ENCODE measurements at regions not wholly inside any gene's neighbourhood (a gene's known extent, or its start where the extent isn't known, plus 50 kb on each side); places are given as distances from the start of the nearest gene placed in this dataset.
"Not testable (repeated sequence)": the region's sequence is repeated elsewhere in the genome, so short reads cannot be mapped to it uniquely, and the experiment has no call there.

- not testable (repeated sequence) for DNase-seq (ENCODE audit: low read depth)
These were observed 74.4 kb upstream of the RTN4 start for GRCh38 chr2:55124682-55125081.

GRCh38 chr2:55123851-55124269 is 73.6 kb upstream of the RTN4 start:
- no peak for DNase-seq (ENCODE audit: low read depth)

GRCh38 chr2:55120634-55121359 is 70.5 kb upstream of the RTN4 start:
- no peak for DNase-seq (ENCODE audit: low read depth)

- DNase-seq (ENCODE audit: low read depth), result no peak
These were observed 69.6 kb upstream of the RTN4 start for GRCh38 chr2:55119711-55120487.

GRCh38 chr2:55118643-55119083 is 68.4 kb upstream of the RTN4 start:
- no peak for DNase-seq (ENCODE audit: low read depth)

GRCh38 chr2:55116966-55117365 is 66.7 kb upstream of the RTN4 start:
- DNase-seq (ENCODE audit: low read depth), result no peak

GRCh38 chr2:55116598-55116964 is 66.3 kb upstream of the RTN4 start:
- DNase-seq (ENCODE audit: low read depth), result no peak

GRCh38 chr2:55115761-55116597 is 65.7 kb upstream of the RTN4 start:
- DNase-seq (ENCODE audit: low read depth), result no peak

GRCh38 chr2:55114597-55114996 is 64.3 kb upstream of the RTN4 start:
- no peak for DNase-seq (ENCODE audit: low read depth)

- DNase-seq (ENCODE audit: low read depth), result no peak
These were observed 63.8 kb upstream of the RTN4 start for GRCh38 chr2:55114082-55114481.

GRCh38 chr2:55112229-55113031 is 62.2 kb upstream of the RTN4 start:
- no peak for DNase-seq (ENCODE audit: low read depth)

GRCh38 chr2:55111570-55112228 is 61.4 kb upstream of the RTN4 start:
- peak; percentile 91 for DNase-seq (ENCODE audit: low read depth)

GRCh38 chr2:55111230-55111569 is 60.9 kb upstream of the RTN4 start:
- no peak for DNase-seq (ENCODE audit: low read depth)

GRCh38 chr2:55109219-55109891 is 59.1 kb upstream of the RTN4 start:
- no peak for DNase-seq (ENCODE audit: low read depth)

- no peak for DNase-seq (ENCODE audit: low read depth)
These were observed 58.4 kb upstream of the RTN4 start for GRCh38 chr2:55108456-55109160.

GRCh38 chr2:55107436-55107835 is 57.2 kb upstream of the RTN4 start:
- DNase-seq (ENCODE audit: low read depth), result no peak

- no peak for DNase-seq (ENCODE audit: low read depth)
These were observed 55.9 kb upstream of the RTN4 start for GRCh38 chr2:55106148-55106547.

GRCh38 chr2:55105456-55105855 is 55.2 kb upstream of the RTN4 start:
- no peak for DNase-seq (ENCODE audit: low read depth)

- no peak for DNase-seq (ENCODE audit: low read depth)
These were observed 52.8 kb upstream of the RTN4 start for GRCh38 chr2:55103046-55103445.
